A204.1 (cell line): ENCODE measurements at regions not wholly inside any gene's neighbourhood (a gene's known extent, or its start where the extent isn't known, plus 50 kb on each side); places are given as distances from the start of the nearest gene placed in this dataset.

Source experiments
- FAIRE-seq: peaks from 2 replicates; lab custom pipeline; 2012; peaks lifted over from hg19 to GRCh38; lab: Jason Lieb, UNC

DNA sequence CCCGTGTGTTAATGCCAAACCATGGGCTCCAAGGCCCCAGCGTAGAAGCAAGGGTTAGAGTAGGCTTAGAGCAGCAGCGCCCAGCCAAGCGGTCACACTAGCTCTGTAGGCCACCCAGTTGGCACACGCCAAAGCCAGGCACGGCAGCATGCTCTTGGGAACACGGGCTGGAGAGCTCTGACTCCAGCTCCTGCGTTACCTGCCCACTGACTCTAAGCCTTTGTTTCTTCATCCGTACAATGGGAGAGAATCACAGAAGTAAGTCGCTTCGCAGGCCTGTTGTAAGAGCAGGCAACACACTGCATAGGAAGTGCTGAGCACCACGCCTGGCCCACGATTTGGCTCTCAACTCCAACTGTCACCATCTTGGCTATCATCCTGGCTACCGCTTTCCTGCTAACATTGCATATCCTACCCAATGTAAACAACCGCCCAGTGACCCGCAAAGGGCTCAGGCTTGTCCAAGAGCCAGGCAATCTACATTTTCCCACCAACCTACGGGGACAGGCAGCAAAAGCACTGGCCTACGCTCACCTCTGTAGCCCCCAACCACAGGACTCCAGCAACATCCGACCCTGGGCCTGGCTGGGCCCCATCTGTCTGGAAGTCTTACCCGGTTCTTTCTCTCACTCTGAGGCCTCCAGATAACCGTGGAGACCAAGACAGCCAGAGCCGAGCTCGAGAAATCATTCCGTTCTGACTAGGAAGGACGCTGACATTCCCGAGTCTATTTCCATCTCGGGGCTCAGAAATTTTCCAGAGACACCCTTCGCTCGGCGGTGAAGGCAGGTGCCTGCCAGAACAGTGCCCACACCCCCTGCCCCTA is 91.5 kb upstream of the ZNF507 start:
- FAIRE-seq, result no peak

DNA sequence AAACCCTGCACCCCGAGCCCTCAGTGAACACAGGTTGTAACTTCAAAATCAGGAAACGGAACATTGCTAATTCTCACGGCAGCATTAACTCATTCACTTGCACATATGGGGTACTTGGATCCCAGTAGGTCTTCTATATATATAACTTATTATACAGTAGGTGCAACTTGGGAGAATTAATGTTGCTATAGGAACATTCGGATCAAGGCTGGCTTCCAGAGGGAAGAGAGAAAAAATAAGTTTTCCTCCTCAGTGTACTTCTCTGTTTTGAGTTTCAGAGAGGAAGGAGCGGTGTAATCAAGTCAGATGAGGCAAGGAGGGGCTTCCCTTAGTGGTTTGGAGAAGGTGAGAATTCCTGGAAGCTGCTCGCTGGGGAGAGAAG is 90.9 kb upstream of the ZNF507 start:
- FAIRE-seq, result no peak

DNA sequence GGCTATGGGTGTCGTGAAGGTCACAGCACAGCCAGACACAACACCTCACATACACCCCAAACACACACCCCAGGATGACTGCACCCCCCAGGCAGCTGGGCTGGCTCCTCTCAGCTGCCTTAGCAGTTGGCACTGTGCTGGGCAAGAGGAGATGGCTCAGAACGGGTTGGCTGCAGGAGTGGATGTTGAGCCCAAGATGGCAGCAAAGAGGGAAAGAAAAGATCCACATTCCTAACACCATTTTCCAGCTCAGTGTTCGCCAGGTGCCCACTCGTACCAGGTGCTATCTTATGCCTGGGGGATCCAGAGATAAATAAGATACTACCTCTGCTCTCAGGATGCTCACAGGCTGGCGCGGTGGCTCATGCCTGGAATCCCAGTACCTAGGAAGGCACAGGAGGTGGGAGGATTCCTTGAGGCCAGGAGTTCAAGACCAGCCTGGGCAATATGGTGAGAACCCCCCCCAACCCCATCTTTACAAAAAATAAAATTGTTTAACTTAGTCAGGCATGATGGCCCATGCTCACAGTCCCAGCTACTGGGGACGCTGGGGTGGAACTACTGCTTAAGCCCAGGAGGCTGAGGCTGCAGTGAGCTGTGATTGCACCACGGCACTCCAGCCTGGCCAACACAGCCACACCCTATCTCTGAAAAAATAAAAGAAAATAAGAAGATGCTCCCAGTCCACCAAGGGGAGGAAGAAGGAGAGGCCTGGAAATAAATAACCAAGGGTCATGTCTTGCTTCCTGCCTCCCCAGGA is 89.7 kb upstream of the ZNF507 start:
- no peak for FAIRE-seq

GRCh38 chr19:32256341-32256975 is 89.0 kb upstream of the ZNF507 start:
- FAIRE-seq, result no peak

DNA sequence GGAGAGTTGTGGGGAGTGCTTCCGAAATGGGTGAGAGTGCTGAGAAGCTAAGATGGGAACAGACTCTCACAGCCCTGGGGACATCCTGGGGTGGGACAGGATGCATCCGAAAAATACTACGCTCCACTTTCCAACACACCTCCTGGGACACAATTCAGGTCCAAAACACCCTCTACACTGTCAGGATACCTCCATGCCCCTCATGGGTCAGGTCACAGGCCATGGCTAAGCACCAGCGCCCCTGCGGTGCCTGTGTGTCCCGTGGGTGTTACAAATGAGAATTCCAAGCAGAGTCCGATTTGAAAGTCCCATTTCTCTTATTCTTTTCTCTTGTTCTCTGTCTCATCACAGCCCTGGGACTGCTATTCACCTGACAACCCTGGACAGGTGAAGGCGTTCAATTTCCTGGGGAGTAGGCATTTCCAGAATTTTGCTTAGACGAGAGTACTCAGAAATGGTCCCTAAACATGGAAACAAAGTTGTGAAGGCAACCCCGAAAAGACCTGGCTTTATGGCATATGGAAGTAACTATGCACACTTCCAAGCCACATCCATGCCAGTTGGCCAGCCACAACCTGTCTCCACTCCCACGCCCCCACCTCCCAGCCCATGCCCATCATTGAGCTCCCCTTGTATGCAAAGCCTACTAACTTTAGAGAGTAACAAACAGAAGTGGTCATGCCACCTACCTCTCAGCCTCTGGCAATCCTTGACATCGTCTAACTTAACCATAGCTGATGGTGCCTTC is 87.9 kb upstream of the ZNF507 start:
- no peak for FAIRE-seq

DNA sequence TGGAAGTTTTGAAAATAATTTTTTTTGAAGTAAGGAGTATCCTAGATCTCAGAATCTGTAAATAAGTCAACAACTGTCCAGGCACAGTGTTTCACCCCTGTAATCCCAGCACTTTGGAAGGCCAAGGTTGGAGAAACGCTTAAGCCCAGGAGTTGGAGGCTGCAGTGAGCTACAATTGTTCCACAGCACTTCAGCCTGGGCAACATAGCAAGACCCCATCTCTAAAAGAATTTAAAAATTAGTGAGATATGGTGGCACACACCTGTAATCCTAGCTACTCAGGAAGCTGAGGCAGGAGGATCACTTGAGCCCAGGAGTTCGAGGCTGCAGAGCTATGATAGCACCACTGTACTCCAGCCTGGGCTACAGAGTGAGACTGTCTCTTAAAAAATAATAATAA is 87.2 kb upstream of the ZNF507 start:
- FAIRE-seq, result no peak

GRCh38 chr19:32264568-32264967 is 80.8 kb upstream of the ZNF507 start:
- FAIRE-seq, result no peak

GRCh38 chr19:32265995-32266394 is 79.4 kb upstream of the ZNF507 start:
- FAIRE-seq, result no peak

- no peak for FAIRE-seq
Measured at GRCh38 chr19:32266460-32266859, 79.0 kb upstream of the ZNF507 start.

DNA sequence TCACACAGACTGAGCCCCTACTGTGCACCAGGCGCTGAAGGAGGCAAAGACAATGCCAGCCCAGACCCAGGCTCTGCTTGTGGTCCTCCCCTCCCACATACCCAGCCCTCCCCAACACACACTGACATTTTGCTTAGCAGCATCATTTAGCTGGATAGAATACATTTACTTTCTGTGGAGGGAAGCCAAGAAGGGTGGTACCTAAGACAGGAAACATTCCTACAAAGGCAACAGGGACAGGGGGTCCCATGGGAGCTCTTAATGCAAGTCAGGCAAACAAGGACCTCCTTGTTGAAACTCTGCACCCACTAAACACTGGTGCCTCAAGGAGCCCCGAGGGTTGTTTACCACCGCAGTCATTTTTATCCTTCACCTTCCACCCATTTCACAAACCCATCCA is 77.0 kb upstream of the ZNF507 start:
- no peak for FAIRE-seq

DNA sequence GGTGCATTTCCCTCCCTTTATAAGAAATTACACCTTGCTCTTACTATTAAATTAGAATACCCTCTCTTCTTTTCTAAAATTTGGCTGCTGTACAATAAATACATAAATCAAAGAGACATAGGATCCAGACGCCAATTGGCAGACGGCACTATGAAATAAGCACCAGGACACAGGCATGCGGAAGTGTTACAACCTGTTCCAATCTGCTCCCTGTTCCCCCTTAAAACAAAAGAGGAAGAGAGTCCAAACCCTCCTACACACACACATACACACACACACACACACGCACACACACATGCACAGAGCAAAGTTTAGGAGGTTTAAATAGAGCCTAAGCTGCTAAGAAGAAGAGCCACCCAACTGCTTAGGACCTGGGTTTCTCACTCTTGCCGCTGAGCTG is 75.6 kb upstream of the ZNF507 start:
- no peak for FAIRE-seq

- no peak for FAIRE-seq
Measured at GRCh38 chr19:32273483-32273882, 71.9 kb upstream of the ZNF507 start.

DNA sequence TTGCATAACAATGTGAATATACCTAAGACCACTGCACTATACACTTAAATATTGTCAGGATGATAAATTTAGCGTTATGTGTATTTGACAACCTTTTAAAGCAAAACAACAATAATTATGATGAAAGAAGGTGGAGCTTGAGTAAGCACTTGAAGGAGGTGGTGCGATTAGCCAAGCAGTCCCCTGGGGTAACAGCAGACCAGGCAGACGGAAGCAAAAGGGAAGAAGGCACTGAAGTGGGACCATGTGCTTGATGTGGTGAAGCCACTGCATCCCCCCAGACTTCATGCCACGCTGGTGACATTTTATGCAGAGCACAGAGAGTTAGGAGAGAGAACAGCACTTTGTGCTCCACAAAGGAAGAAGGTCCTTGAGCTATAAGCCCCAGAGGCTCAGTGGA is 58.3 kb upstream of the ZNF507 start:
- FAIRE-seq, result no peak

- no peak for FAIRE-seq
Measured at GRCh38 chr19:32287811-32288227, 57.6 kb upstream of the ZNF507 start.

GRCh38 chr19:32289566-32290210 is 55.7 kb upstream of the ZNF507 start:
- no peak for FAIRE-seq

GRCh38 chr19:32291876-32292275 is 53.5 kb upstream of the ZNF507 start:
- no peak for FAIRE-seq

- no peak for FAIRE-seq
Measured at GRCh38 chr19:32294871-32295438, 50.5 kb upstream of the ZNF507 start.
